Fibroblast of lung (primary cell): ENCODE measurements at regions not wholly inside any gene's neighbourhood (a gene's known extent, or its start where the extent isn't known, plus 50 kb on each side); places are given as distances from the start of the nearest gene placed in this dataset.

Source experiments
- CTCF ChIP-seq, 2 donors: IDR thresholded peaks in 1 of 2; conservative IDR thresholded peaks in 1 of 2; 1 replicate in 1 of 2; 2 replicates in 1 of 2; pipeline ENCODE4 v1.5.1; 2011 to 2012; ENCODE audit warnings: low read length in 2 of 2, control low read depth in 1 of 2, inconsistent platforms in 1 of 2, low read depth in 1 of 2, mild to moderate bottlenecking in 1 of 2
- EZH2 ChIP-seq: IDR thresholded peaks from 2 replicates; pipeline ENCODE4 v1.5.1; 2012; ENCODE audit warnings: low read length, control low read depth, mild to moderate bottlenecking; ENCODE audit errors: missing control alignments

DNA sequence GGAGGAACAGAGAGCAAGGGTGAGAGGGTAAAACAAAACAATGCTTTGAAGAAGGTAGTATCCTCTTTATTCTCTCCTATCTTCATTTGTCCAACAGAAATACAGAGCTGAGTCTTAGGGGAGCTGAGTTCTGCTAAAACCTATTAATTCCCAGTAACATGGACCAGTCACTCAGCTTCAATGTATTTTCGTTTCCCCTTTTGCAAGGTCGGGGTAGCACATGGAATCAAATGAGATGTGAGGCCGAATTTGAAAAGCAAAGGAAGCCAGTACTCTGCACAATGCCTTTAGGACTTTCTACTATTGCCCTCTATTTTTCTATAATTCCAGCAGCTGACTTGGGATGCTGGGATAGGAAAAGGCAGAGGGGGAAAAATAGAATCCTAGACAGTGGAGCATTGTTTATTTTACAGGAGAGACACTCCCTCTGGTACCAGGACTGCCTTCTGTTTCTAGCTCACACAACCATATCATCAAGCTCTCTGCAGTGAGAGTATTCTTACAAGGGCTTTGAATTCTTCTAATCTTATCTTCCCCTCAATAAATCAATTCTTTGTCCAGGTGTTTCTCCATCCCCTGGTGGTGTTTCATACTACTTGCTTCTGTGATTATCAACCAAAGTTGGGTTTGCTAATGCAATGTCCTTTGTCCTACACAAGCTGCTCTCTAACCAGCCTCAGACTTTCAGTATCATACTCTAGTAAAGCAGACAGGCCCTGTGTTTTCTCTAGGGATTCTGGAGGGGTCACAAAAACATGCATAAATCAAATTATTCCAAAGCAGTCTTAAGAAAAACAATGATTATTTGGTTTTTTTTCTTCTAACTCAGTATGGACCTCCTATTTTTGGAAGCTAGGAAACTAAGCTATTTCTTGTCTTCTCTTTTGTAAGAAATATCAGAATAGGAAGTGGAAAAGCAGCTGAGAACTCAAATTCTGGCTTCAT is 341.5 kb downstream of the OSTF1 start:
- no peak for TF ChIP-seq CTCF (conservative IDR thresholded peaks at IDR 0.05 in 1 of 2, IDR thresholded peaks at IDR 0.05 in 1 of 2; ENCODE audit: low read depth in 1 of 2, low read length in 2 of 2)
- TF ChIP-seq EZH2: no peak
